Right ventricle myocardium superior (tissue), 1 donor: ENCODE measurements at regions not wholly inside any gene's neighbourhood (a gene's known extent, or its start where the extent isn't known, plus 50 kb on each side); places are given as distances from the start of the nearest gene placed in this dataset.

Experiments used
- ATAC-seq: fragments of 200-7000 bp; cut with Tn5 transposase; one replicate; pipeline ENCODE4 v1.9.1; 2020; ENCODE audit warnings: mild to moderate bottlenecking; ENCODE audit not compliant: poor library complexity
- DNase-seq: peaks from one replicate; pipeline ENCODE4 v3.0.0-alpha.2; 2020
- intact Hi-C: fragments of 100-400 bp; cut with DNase I; formaldehyde crosslinking; loops from one replicate; pipeline ENCODE4 v1.11.2; 2022
- donor health status: DM: no; HTN: yes; CAD: no; lungs with severe emphysema.

DNA sequence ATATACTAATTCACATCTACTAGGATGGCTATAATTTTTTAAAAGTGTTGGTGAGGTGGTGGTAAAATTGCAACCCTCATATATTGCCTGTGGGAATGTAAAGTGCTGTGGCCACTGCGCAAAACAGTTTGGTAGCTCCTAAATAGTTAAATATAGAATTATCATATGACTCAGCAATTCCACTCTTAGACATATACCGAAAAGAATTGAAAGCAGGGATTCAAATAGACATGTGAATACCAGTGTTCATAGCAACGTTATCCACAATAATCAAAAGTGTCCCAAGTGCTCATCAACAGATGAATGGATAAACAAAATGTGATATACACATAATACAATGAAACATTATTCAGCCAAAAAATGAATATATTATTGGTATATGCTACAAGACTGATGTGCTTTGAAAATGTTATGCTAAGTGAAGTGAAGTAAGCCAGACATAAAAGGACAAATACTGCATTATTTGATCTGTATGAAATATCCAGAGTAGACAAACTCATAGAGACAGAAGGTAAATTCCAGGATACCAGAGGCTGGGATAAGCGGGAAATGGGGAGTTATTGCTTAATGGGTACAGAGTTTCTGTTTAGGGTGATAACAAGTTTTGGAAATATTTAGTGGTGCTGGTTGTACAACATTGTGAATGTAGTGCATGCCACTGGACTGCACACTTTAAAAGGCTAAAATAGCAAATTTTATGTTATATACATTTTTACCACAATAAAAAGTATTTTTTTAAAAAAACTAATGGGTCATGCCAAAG is 342.5 kb downstream of the SEC16B start:
- DNase-seq (no peak), ATAC-seq (no peak)
- intact Hi-C loops: no loop called here

GRCh38 chr1:177620636-177621190 is 349.1 kb downstream of the SEC16B start:
- DNase-seq: no peak
- intact Hi-C loops: no loop called here
- ATAC-seq: no peak

GRCh38 chr1:177615251-177615650 is 354.6 kb downstream of the SEC16B start:
- intact Hi-C loops: no loop called here
- ATAC-seq (no peak), DNase-seq (no peak)

- ATAC-seq (no peak), DNase-seq (no peak)
- intact Hi-C loops: no loop called here
Observed at GRCh38 chr1:177611402-177611801, 358.5 kb downstream of the SEC16B start.

GRCh38 chr1:177609953-177610352 is 359.9 kb downstream of the SEC16B start:
- DNase-seq (no peak), ATAC-seq (no peak)
- intact Hi-C loops: no loop called here

DNA sequence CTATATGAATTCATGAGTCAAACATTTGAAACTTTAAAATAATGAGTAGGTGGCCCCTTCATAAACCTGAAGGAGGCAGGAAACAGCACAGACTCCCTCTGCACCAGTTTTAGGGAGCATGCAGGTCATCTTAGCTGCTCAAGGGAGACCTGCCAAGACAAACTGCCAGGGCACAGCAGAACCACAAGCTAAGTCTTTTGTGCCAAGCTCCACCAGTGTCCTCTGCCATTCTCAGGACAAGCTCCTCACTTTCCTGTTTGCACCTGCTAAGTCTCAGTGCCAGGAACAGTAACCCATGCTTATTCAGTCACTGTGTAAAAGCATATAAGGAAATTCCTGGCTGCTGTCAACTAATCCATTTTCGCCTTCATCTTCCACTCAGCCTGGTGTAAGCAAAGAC is 368.9 kb downstream of the SEC16B start:
- intact Hi-C loops: no loop called here
- ATAC-seq (no peak), DNase-seq (no peak)

DNA sequence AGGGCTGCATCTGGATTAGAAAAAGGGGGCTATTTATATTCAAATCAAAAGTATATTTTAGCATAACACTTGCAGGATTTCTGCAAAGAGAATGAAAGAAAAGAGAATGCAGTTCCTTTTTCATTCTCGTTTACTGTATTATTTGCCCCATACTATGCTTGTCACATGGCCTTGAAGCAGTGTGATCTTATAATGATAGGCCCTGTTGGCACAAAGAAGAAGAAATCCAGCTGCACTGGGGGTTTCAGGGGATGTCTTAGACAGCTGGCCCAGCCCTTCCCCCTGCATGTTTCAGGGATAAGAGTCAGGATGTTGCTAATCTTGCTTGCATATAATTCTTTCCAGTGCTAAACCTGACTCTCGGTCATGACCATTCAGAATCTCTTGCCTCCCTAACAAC is 369.5 kb downstream of the SEC16B start:
- no peak for DNase-seq
- no peak for ATAC-seq
- intact Hi-C loops: no loop called here

DNA sequence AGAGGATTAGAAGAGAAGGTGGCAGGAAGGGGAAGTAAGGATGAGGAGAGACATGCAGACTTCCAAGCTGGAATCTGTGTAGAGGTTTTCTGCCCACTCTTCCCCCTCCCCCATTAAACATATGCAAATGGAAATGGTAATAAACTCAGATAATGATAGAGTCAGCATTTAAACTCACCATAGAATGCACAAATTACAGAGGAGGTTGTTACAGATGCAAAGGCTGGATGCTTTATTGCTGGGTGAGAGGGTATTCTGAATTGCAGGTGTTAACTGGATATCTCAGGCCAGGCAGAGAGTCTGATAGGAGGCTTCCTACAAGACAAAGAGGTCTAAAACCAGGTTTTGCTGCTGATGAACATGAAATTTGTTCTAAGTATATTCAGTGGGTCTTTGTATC is 372.5 kb downstream of the SEC16B start:
- intact Hi-C loops: no loop called here

GRCh38 chr1:177596485-177596884 is 373.4 kb downstream of the SEC16B start:
- intact Hi-C loops: no loop called here
- ATAC-seq: no peak
- no peak for DNase-seq

More for the DNA sequence above, 372.5 kb downstream of the SEC16B start:
- ATAC-seq: no peak
- DNase-seq: no peak

GRCh38 chr1:177593105-177593504 is 376.8 kb downstream of the SEC16B start:
- intact Hi-C loops: no loop called here
- DNase-seq (no peak), ATAC-seq (no peak)

DNA sequence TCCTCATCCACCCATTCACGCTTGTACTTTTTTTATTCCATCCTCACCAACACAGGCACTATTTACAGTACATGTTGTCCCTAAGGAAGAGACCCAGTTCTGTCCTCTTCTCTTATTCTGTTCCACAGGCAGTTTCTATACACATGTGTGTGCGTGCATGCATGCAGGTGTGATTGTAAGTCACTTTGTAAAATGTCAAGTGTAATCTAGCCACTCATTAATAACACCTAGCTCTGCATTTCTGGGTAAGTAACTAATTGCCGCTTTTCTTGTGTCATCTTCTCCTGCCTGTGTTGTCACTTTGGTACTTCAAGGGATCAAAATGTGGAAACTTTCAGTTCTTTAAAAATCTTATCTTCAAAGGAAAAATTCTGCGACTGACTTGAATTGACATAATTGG is 377.2 kb downstream of the SEC16B start:
- ATAC-seq (no peak), DNase-seq (no peak)
- intact Hi-C loops: no loop called here

- intact Hi-C loops: no loop called here
- no peak for DNase-seq
- no peak for ATAC-seq
Observed at GRCh38 chr1:177591155-177591554, 378.7 kb downstream of the SEC16B start.

- intact Hi-C loops: no loop called here
- DNase-seq (no peak), ATAC-seq (no peak)
Observed at GRCh38 chr1:177589166-177589565, 380.7 kb downstream of the SEC16B start.

DNA sequence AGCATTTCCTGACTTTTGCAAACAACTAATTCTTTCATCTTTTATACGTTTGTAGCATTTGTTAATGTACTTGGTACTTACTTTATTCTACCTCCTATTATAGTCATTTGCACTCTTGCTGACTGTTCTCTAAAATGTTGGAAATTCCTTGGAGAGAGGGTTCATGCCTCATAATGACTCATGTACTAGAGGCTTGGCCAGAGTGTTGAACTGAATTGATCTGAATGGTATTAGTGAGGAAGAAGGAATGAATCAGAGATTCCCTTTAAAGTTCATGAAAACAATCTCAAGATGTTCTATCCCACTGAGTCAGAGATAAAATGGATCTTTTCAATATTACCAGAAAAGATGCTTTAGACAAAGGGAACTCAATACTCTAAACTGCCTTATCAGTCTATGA is 383.4 kb downstream of the SEC16B start:
- intact Hi-C loops: no loop called here
- DNase-seq: no peak
- no peak for ATAC-seq

- DNase-seq: no peak
- intact Hi-C loops: no loop called here
- ATAC-seq: no peak
Observed at GRCh38 chr1:177585302-177586220, 384.3 kb downstream of the SEC16B start.

GRCh38 chr1:177573901-177574300 is 396.0 kb downstream of the SEC16B start:
- DNase-seq: no peak
- intact Hi-C loops: no loop called here
- ATAC-seq: no peak

GRCh38 chr1:177571485-177572076 is 398.3 kb downstream of the SEC16B start:
- intact Hi-C loops: no loop called here
- DNase-seq: no peak
- ATAC-seq: no peak

- ATAC-seq (no peak), DNase-seq (no peak)
- intact Hi-C loops: no loop called here
Observed at GRCh38 chr1:177571076-177571475, 398.8 kb downstream of the SEC16B start.

- intact Hi-C loops: no loop called here
- no peak for DNase-seq
- ATAC-seq: no peak
Observed at GRCh38 chr1:177569476-177569875, 398.7 kb downstream of the BRINP2 start.
